Heart right ventricle (tissue), 16 donors: ENCODE measurements at regions not wholly inside any gene's neighbourhood (a gene's known extent, or its start where the extent isn't known, plus 50 kb on each side); places are given as distances from the start of the nearest gene placed in this dataset.

Experiments
- ATAC-seq, 8 donors: fragments of 200-7000 bp; cut with Tn5 transposase; one replicate each; pipeline ENCODE4 v1.9.1; 2020; ENCODE audit warnings: mild to moderate bottlenecking in 8 of 8, moderate library complexity in 8 of 8, moderate number of reproducible peaks in 1 of 8
- DNase-seq, 2 donors: peaks; one replicate each; pipeline ENCODE4 v3.0.0-alpha.2; 2020
- H3K27ac ChIP-seq, 10 donors: fragments of 200-600 bp; sonication (generic) in 2 of 10; one replicate each; pipeline versions ENCODE4 v1.5.0 to v1.8.0; 2020 to 2022; ENCODE audit warnings: mild to moderate bottlenecking in 3 of 10
- H3K27me3 ChIP-seq, 7 donors: fragments of 200-600 bp; one replicate each; pipeline ENCODE4 v1.8.0; 2021 to 2022; ENCODE audit warnings: mild to moderate bottlenecking in 2 of 7
- H3K36me3 ChIP-seq, 9 donors: fragments of 200-600 bp; sonication (generic) in 1 of 9; one replicate each; pipeline versions ENCODE4 v1.5.0 to v1.8.0; 2020 to 2022; ENCODE audit warnings: mild to moderate bottlenecking in 2 of 9
- H3K4me1 ChIP-seq, 9 donors: fragments of 200-600 bp; sonication (generic) in 1 of 9; one replicate each; pipeline versions ENCODE4 v1.5.0 to v1.8.0; 2020 to 2022; ENCODE audit warnings: mild to moderate bottlenecking in 4 of 9
- H3K4me3 ChIP-seq, 10 donors: fragments of 200-600 bp; sonication (generic) in 2 of 10; one replicate each; pipeline versions ENCODE4 v1.5.0 to v1.8.0; 2020 to 2022; ENCODE audit warnings: mild to moderate bottlenecking in 7 of 10, moderate library complexity in 2 of 10
- H3K9me3 ChIP-seq, 11 donors: fragments of 200-600 bp in 10 of 11; sonication (generic) in 2 of 11; one replicate each; pipeline versions ENCODE4 v1.5.0 to v1.8.0; 2013 to 2022; ENCODE audit warnings: mild to moderate bottlenecking in 2 of 11, control low read depth in 1 of 11, moderate library complexity in 1 of 11
- CTCF ChIP-seq, 9 donors: fragments of 200-600 bp; sonication (generic) in 2 of 9; IDR thresholded peaks; one replicate each; pipeline versions ENCODE4 v1.5.0 to v1.8.0; 2021 to 2022; ENCODE audit warnings: antibody characterized with exemption in 9 of 9, mild to moderate bottlenecking in 5 of 9, moderate library complexity in 1 of 9
- WGBS, 2 donors: extraction: QIAGEN DNeasy Blood & Tissue Kit; methylation state at CpG; one replicate each; pipeline ENCODE4 v1.1.7; 2013; ENCODE audit warnings: inconsistent platforms in 1 of 2; 5-methylcytosine and 5-hydroxymethylcytosine counted together
- intact Hi-C, 10 donors: fragments of 100-400 bp; cut with DNase I; formaldehyde crosslinking; loops; one replicate each; pipeline versions ENCODE4 v1.11.1 to v1.14.2; 2022
- donor health status: Arrhythmogenic right ventricular cardiomyopathy.
- donor health status: ischemic (EF 13 %, LVEDD 7.1; RV severe dilation, severe dysfunction).
- donor health status: healthy with polysubstance abuse.
- donor health status: DM: no; HTN: yes; CAD: no.
- donor health status: DM: no; HTN: no; CAD: no.
- donor health status: ischemic (EF 25% LVEDD 6.9; RV normal size, moderate dysfunction).
- donor health status: ischemic (EF 25% LVEDD 5.7; RV mildly dilated, moderate dysfunction).
- donor health status: healthy.
- donor health status: DM: yes; HTN: yes; CAD: no.
- donor health status: Ischemic cardiomyopathy.
- donor health status: ischemic (EF 35%, LVEDD 5.7; RV mildly dilated, moderate dysfunction).
- donor health status: nonischemic (EF 11% LVEDD 7.7; RV severe dilation, severe dysfunction).
- donor health status: DM: yes; HTN: yes; CAD: no.
- donor health status: PGD.
- donor health status: ischemic (EF 29% LVEDD 5.4; RV normal size, mild dysfunction).
- donor health status: nonischemic (EF 23%, LVEDD 6.1; RV moderate dilation, normal function).

GRCh38 chr12:61915420-61915819 lies 344.8 kb upstream of the USP15 start:
- 81 to 85% methylated on average over 3 of the region's 3 CpGs for WGBS, 2 donors
- H3K27ac ChIP-seq, result no peak overlapping the region
- intact Hi-C loops, result no loop called here
- no peak overlapping the region for H3K4me3 ChIP-seq
- no peaks in the 10 kb centered on the region for H3K36me3 ChIP-seq
- no peaks in the 10 kb centered on the region for H3K27me3 ChIP-seq
- H3K9me3 ChIP-seq, result peaks cover 0 to 3% (median 0%) of the 10 kb centered on the region in 11 donors
- ATAC-seq (peak in 1 of 8 donors; percentile 25), DNase-seq (no peak)
- no peaks in the 10 kb centered on the region for H3K4me1 ChIP-seq
- TF ChIP-seq CTCF (IDR thresholded peaks at IDR 0.05), result no peak

- DNase-seq (no peak), ATAC-seq (no peak)
- Histone ChIP-seq H3K4me3 (no peak overlapping the region), H3K27ac (no peak overlapping the region), H3K4me1 (no peaks in the 10 kb centered on the region), H3K36me3 (no peaks in the 10 kb centered on the region), H3K9me3 (peaks cover 0 to 3% (median 0%) of the 10 kb centered on the region in 11 donors), H3K27me3 (no peaks in the 10 kb centered on the region)
- 19 to 21% methylated on average over 1 of the region's 1 CpG for WGBS, 2 donors
- no peak for TF ChIP-seq CTCF (IDR thresholded peaks at IDR 0.05)
- intact Hi-C loops, result no loop called here
Observed at GRCh38 chr12:61916831-61917230, 343.4 kb upstream of the USP15 start.

GRCh38 chr12:61919686-61920085 lies 340.5 kb upstream of the USP15 start:
- no peak for ATAC-seq
- DNase-seq, result no peak
- no peak for TF ChIP-seq CTCF (IDR thresholded peaks at IDR 0.05)
- 83 to 87% methylated on average over 1 of the region's 1 CpG for WGBS, 2 donors
- Histone ChIP-seq H3K27ac (no peak overlapping the region), H3K4me3 (no peak overlapping the region), H3K9me3 (peaks cover 0 to 3% (median 0%) of the 10 kb centered on the region in 11 donors), H3K36me3 (no peaks in the 10 kb centered on the region), H3K27me3 (no peaks in the 10 kb centered on the region), H3K4me1 (no peaks in the 10 kb centered on the region)
- intact Hi-C loops, result no loop called here

GRCh38 chr12:61920230-61920629 lies 340.0 kb upstream of the USP15 start:
- no peak for ATAC-seq
- intact Hi-C loops, result no loop called here
- 90 to 97% methylated on average over 1 of the region's 1 CpG for WGBS, 2 donors

More at GRCh38 chr12:61920230-61920629, 340.0 kb upstream of the USP15 start:
- Histone ChIP-seq H3K27ac (no peak overlapping the region), H3K4me3 (no peak overlapping the region), H3K4me1 (no peaks in the 10 kb centered on the region), H3K36me3 (no peaks in the 10 kb centered on the region), H3K27me3 (no peaks in the 10 kb centered on the region), H3K9me3 (peaks cover 0 to 5% (median 0%) of the 10 kb centered on the region in 11 donors)
- no peak for TF ChIP-seq CTCF (IDR thresholded peaks at IDR 0.05)
- DNase-seq, result no peak
